Activated effector memory CD4-positive, alpha-beta T cell treated with anti-CD3 and anti-CD28 coated beads, Interleukin-2, amount 50 U/mL, for 16 hours (primary cell): ENCODE measurements at regions not wholly inside any gene's neighbourhood (a gene's known extent, or its start where the extent isn't known, plus 50 kb on each side); places are given as distances from the start of the nearest gene placed in this dataset.

Experiments
- DNase-seq: peaks from one replicate; pipeline ENCODE4 v3.0.0-alpha.2; 2020

GRCh38 chr9:96086936-96087571, 211.6 kb downstream of the ERCC6L2 start:
- peak; percentile 38 for DNase-seq

- peak; percentile 42 for DNase-seq
These were observed 210.1 kb downstream of the ERCC6L2 start for GRCh38 chr9:96085491-96086143.

GRCh38 chr9:96084331-96084734, 208.8 kb downstream of the ERCC6L2 start:
- no peak for DNase-seq

GRCh38 chr9:96082516-96083232, 207.2 kb downstream of the ERCC6L2 start:
- DNase-seq = peak; percentile 22

- DNase-seq = peak; percentile 4
These were observed 204.9 kb downstream of the ERCC6L2 start for GRCh38 chr9:96080364-96080763.

GRCh38 chr9:96079779-96080178, 204.3 kb downstream of the ERCC6L2 start:
- no peak for DNase-seq

GRCh38 chr9:96078897-96079490, 203.5 kb downstream of the ERCC6L2 start:
- peak; percentile 2 for DNase-seq

- peak; percentile 10 for DNase-seq
These were observed 200.3 kb downstream of the ERCC6L2 start for GRCh38 chr9:96075757-96076156.

GRCh38 chr9:96075111-96075510, 199.6 kb downstream of the ERCC6L2 start:
- no peak for DNase-seq

GRCh38 chr9:96073531-96074480, 198.3 kb downstream of the ERCC6L2 start:
- peak; percentile 24 for DNase-seq

- peak; percentile 50 for DNase-seq
These were observed 197.4 kb downstream of the ERCC6L2 start for GRCh38 chr9:96072930-96073329.

GRCh38 chr9:96071815-96072124, 196.3 kb downstream of the ERCC6L2 start:
- DNase-seq = no peak

- peak; percentile 63 for DNase-seq
These were observed 195.8 kb downstream of the ERCC6L2 start for GRCh38 chr9:96071076-96071814.

GRCh38 chr9:96069629-96070220, 194.2 kb downstream of the ERCC6L2 start:
- no peak for DNase-seq

- DNase-seq = peak; percentile 13
These were observed 193.0 kb downstream of the ERCC6L2 start for GRCh38 chr9:96068511-96068910.

- peak; percentile 42 for DNase-seq
These were observed 192.1 kb downstream of the ERCC6L2 start for GRCh38 chr9:96067600-96067999.

- no peak for DNase-seq
These were observed 191.5 kb downstream of the ERCC6L2 start for GRCh38 chr9:96067004-96067403.

GRCh38 chr9:96065482-96066251, 190.2 kb downstream of the ERCC6L2 start:
- DNase-seq = peak; percentile 39

- no peak for DNase-seq
These were observed 189.5 kb downstream of the ERCC6L2 start for GRCh38 chr9:96064826-96065481.

- no peak for DNase-seq
These were observed 187.4 kb downstream of the ERCC6L2 start for GRCh38 chr9:96062854-96063253.
